H1 (cell line): ENCODE measurements at regions not wholly inside any gene's neighbourhood (a gene's known extent, or its start where the extent isn't known, plus 50 kb on each side); places are given as distances from the start of the nearest gene placed in this dataset.

Source experiments
- CTCF ChIA-PET: fragments of 300-600 bp; sonication (Branson Sonifier 250); formaldehyde crosslinking; loops from one replicate; lab custom pipeline; 2021; ENCODE audit not compliant: partially characterized antibody; lab: Charles Lee
- POLR2A ChIA-PET: fragments of 300-600 bp; sonication (Branson Sonifier 250); formaldehyde crosslinking; loops from one replicate; lab custom pipeline; 2021; ENCODE audit warnings: inconsistent platforms; ENCODE audit not compliant: partially characterized antibody; lab: Charles Lee
- DNase-seq, 2 experiments: peaks; one replicate each; pipeline versions ENCODE4 v3.0.0 to v3.0.0-alpha.2; 2010 to 2022; ENCODE audit warnings: low spot score in 2 of 2, low read depth in 1 of 2, mixed read lengths in 1 of 2
- FAIRE-seq: peaks from 2 replicates; lab custom pipeline; 2011; peaks lifted over from hg19 to GRCh38; lab: Jason Lieb, UNC
- H2AFZ ChIP-seq: 2 replicates; pipeline ENCODE4 v1.8.1; 2012; ENCODE audit warnings: low read length, inconsistent platforms
- H2AK5ac ChIP-seq: 2 replicates; pipeline ENCODE4 v1.6.1; 2013; ENCODE audit warnings: low read depth, low read length
- H2BK120ac ChIP-seq: replicated peaks from 2 replicates; pipeline ENCODE3; 2013; ENCODE audit warnings: low read depth, low read length, inconsistent platforms
- H2BK12ac ChIP-seq: 2 replicates; pipeline ENCODE4 v1.6.1; 2013; ENCODE audit warnings: low read depth, low read length
- H2BK15ac ChIP-seq: 2 replicates; pipeline ENCODE4 v1.6.1; 2013; ENCODE audit warnings: low read length
- H2BK20ac ChIP-seq: 2 replicates; pipeline ENCODE4 v1.6.1; 2013; ENCODE audit warnings: low read length
- H2BK5ac ChIP-seq: 2 replicates; pipeline ENCODE4 v1.6.1; 2013; ENCODE audit warnings: low read depth, low read length
- H3K14ac ChIP-seq: 2 replicates; pipeline ENCODE4 v1.6.1; 2013; ENCODE audit warnings: inconsistent platforms; ENCODE audit not compliant: insufficient read length
- H3K18ac ChIP-seq: 2 replicates; pipeline ENCODE4 v1.6.1; 2013; ENCODE audit warnings: low read length; ENCODE audit errors: extremely low read depth
- H3K23ac ChIP-seq: 2 replicates; pipeline ENCODE4 v1.6.1; 2013; ENCODE audit warnings: inconsistent platforms; ENCODE audit not compliant: insufficient read length
- H3K23me2 ChIP-seq: 2 replicates; pipeline ENCODE4 v1.6.1; 2013; ENCODE audit warnings: low read depth, low read length
- H3K27ac ChIP-seq: 2 replicates; pipeline ENCODE4 v1.6.1; 2011; ENCODE audit warnings: low read depth, low read length, inconsistent platforms
- H3K27me3 ChIP-seq, 4 experiments: replicated peaks in 1 of 4; 1 replicate in 1 of 4; 2 replicates in 3 of 4; pipeline versions ENCODE4 v1.6.1 to v1.8.1; 2011 to 2013; ENCODE audit warnings: low read length in 3 of 4, mild to moderate bottlenecking in 3 of 4, inconsistent platforms in 2 of 4, mixed read lengths in 2 of 4, moderate library complexity in 1 of 4; ENCODE audit not compliant: control insufficient read depth in 3 of 4, insufficient read depth in 3 of 4; ENCODE audit errors: extremely low read depth in 1 of 4
- H3K36me3 ChIP-seq, 4 experiments: 2 replicates each; pipeline versions ENCODE4 v1.6.1 to v1.8.1; 2011 to 2013; ENCODE audit warnings: mild to moderate bottlenecking in 4 of 4, low read length in 3 of 4, moderate library complexity in 2 of 4, control low read depth in 1 of 4, inconsistent platforms in 1 of 4; ENCODE audit not compliant: insufficient read depth in 4 of 4, control insufficient read depth in 2 of 4
- H3K4ac ChIP-seq: replicated peaks from 2 replicates; pipeline ENCODE3; 2013; ENCODE audit warnings: low read length, low read depth, mixed read lengths, inconsistent platforms; ENCODE audit not compliant: insufficient read length
- H3K4me1 ChIP-seq, 4 experiments: replicated peaks in 1 of 4; 1 replicate in 1 of 4; 2 replicates in 3 of 4; pipeline versions ENCODE4 v1.6.1 to v1.8.1; 2011 to 2013; ENCODE audit warnings: low read length in 3 of 4, inconsistent platforms in 2 of 4, mixed read lengths in 1 of 4; ENCODE audit not compliant: insufficient read depth in 4 of 4, control insufficient read depth in 3 of 4
- H3K4me2 ChIP-seq, 2 experiments: 2 replicates each; pipeline versions ENCODE4 v1.6.1 to v1.8.1; 2011 to 2013; ENCODE audit warnings: low read depth in 2 of 2, low read length in 2 of 2, control low read depth in 1 of 2, inconsistent platforms in 1 of 2, mild to moderate bottlenecking in 1 of 2; ENCODE audit not compliant: insufficient read depth in 1 of 2
- H3K4me3 ChIP-seq, 4 experiments: fragments of 200-600, 300-600 bp in 1 of 4; sonication (generic), shearing (Covaris generic), sonication (Bioruptor Twin) in 1 of 4; 2 replicates each; pipeline versions ENCODE4 v1.5.1 to v1.8.1; 2011 to 2016; ENCODE audit warnings: low read length in 4 of 4, low read depth in 3 of 4, control low read depth in 2 of 4, inconsistent platforms in 2 of 4, mild to moderate bottlenecking in 2 of 4, mixed read lengths in 1 of 4, moderate library complexity in 1 of 4; ENCODE audit not compliant: insufficient read depth in 2 of 4; ENCODE audit errors: extremely low read depth in 1 of 4
- H3K56ac ChIP-seq: replicated peaks from 2 replicates; pipeline ENCODE3; 2013; ENCODE audit warnings: low read depth, mild to moderate bottlenecking, mixed read lengths, low read length, inconsistent platforms; ENCODE audit not compliant: insufficient read length
- H3K79me1 ChIP-seq: 2 replicates; pipeline ENCODE4 v1.6.1; 2013; ENCODE audit warnings: low read depth, low read length, control low read depth
- H3K79me2 ChIP-seq, 2 experiments: 2 replicates each; pipeline versions ENCODE4 v1.6.1 to v1.8.1; 2012 to 2013; ENCODE audit warnings: low read length in 2 of 2, mild to moderate bottlenecking in 2 of 2, inconsistent platforms in 1 of 2; ENCODE audit not compliant: insufficient read depth in 2 of 2, control insufficient read depth in 1 of 2
- H3K9ac ChIP-seq, 4 experiments: replicated peaks in 1 of 4; 1 replicate in 1 of 4; 2 replicates in 3 of 4; pipeline versions ENCODE4 v1.6.1 to v1.8.1; 2011 to 2013; ENCODE audit warnings: low read depth in 3 of 4, low read length in 3 of 4, control low read depth in 2 of 4, mild to moderate bottlenecking in 2 of 4, moderate library complexity in 2 of 4, inconsistent platforms in 1 of 4; ENCODE audit errors: extremely low read depth in 1 of 4
- H3K9me3 ChIP-seq, 2 experiments: 2 replicates each; pipeline versions ENCODE4 v1.6.1 to v1.8.1; 2012 to 2013; ENCODE audit warnings: mild to moderate bottlenecking in 2 of 2, moderate library complexity in 2 of 2, control low read depth in 1 of 2, inconsistent platforms in 1 of 2, low read depth in 1 of 2, low read length in 1 of 2, mixed read lengths in 1 of 2; ENCODE audit not compliant: insufficient read depth in 2 of 2
- H4K20me1 ChIP-seq, 2 experiments: replicated peaks in 1 of 2; 2 replicates each; pipeline versions ENCODE3 to v1.8.1; 2011 to 2013; ENCODE audit warnings: inconsistent platforms in 2 of 2, low read length in 2 of 2, mild to moderate bottlenecking in 1 of 2; ENCODE audit not compliant: insufficient read depth in 2 of 2, control insufficient read depth in 1 of 2
- H4K5ac ChIP-seq: 2 replicates; pipeline ENCODE4 v1.6.1; 2013; ENCODE audit warnings: low read length, low read depth, mixed read lengths, inconsistent platforms; ENCODE audit not compliant: insufficient read length
- H4K8ac ChIP-seq: 2 replicates; pipeline ENCODE4 v1.8.0; 2013; ENCODE audit warnings: mild to moderate bottlenecking, moderate library complexity, low read length, inconsistent platforms; ENCODE audit not compliant: insufficient read depth; ENCODE audit errors: extremely low read depth
- H4K91ac ChIP-seq: replicated peaks from 2 replicates; pipeline ENCODE3; 2013; ENCODE audit warnings: low read length, mixed read lengths, inconsistent platforms; ENCODE audit not compliant: insufficient read length
- HDAC6 ChIP-seq: IDR thresholded peaks from one replicate; pipeline ENCODE4 v1.7.1; 2012; ENCODE audit warnings: low read depth, mild to moderate bottlenecking, inconsistent platforms, low read length, moderate library complexity
- SP4 ChIP-seq: IDR thresholded peaks from 2 replicates; pipeline ENCODE4 v1.6.1; 2012; ENCODE audit warnings: low read length, inconsistent platforms
- WGBS, 2 experiments: shearing (Covaris generic) in 1 of 2; methylation state at CpG; one replicate each; pipeline versions ENCODE4 v1.1.6 to v1.1.7; 2013 to 2015; ENCODE audit warnings: low lambda C conversion rate in 2 of 2, mixed read lengths in 2 of 2, inconsistent platforms in 1 of 2, low coverage in 1 of 2, missing lambda C conversion rate in 1 of 2; ENCODE audit not compliant: insufficient replicate concordance in 2 of 2, insufficient coverage in 1 of 2, insufficient read length in 1 of 2; ENCODE audit errors: extremely low coverage in 1 of 2, missing lambda C conversion rate in 1 of 2; 5-methylcytosine and 5-hydroxymethylcytosine counted together

- no peak overlapping the region for H4K91ac ChIP-seq
These were observed 171.4 kb downstream of the MSL3 start for GRCh38 chrX:11929476-11929875.

More at GRCh38 chrX:11929476-11929875, 171.4 kb downstream of the MSL3 start:
- CTCF ChIA-PET = interaction anchor here (0.6 to 0.9 kb wide), 2 partner anchors 13 to 15 kb away, joined by 4 to 7 read pairs; no protein-coding TSS in a partner anchor
- Histone ChIP-seq H3K23ac (no peak overlapping the region), H3K4me2 (no peak overlapping the region), H3K79me2 (no peaks in the 10 kb centered on the region), H3K79me1 (no peaks in the 10 kb centered on the region), H3K4me1 (no peaks in the 10 kb centered on the region), H3K27ac (no peak overlapping the region), H3K56ac (no peak overlapping the region), H3K9ac (no peak overlapping the region), H3K14ac (no peak overlapping the region), H4K5ac (no peak overlapping the region), H2BK15ac (no peak overlapping the region), H2AK5ac (no peak overlapping the region), H3K36me3 (no peaks in the 10 kb centered on the region), H2AFZ (no peak overlapping the region), H2BK20ac (no peak overlapping the region), H2BK120ac (no peak overlapping the region), H3K4me3 (no peak overlapping the region), H3K27me3 (no peaks in the 10 kb centered on the region), H3K9me3 (no peaks in the 10 kb centered on the region), H2BK5ac (no peak overlapping the region), H3K4ac (no peak overlapping the region), H3K23me2 (no peaks in the 10 kb centered on the region), H4K8ac (no peak overlapping the region), H3K18ac (no peak overlapping the region), H4K20me1 (no peaks in the 10 kb centered on the region), H2BK12ac (no peak overlapping the region)
- POLR2A ChIA-PET = no interaction called here
- FAIRE-seq (no peak), DNase-seq (no peak)
- WGBS, 2 experiments = 90% methylated on average over 5 of the region's 5 CpGs; no CpG with 5 or more reads in 1 of the 2 experiments
- no peak for TF ChIP-seq HDAC6
- TF ChIP-seq SP4 = no peak
